Activated CD4-positive, alpha-beta memory T cell treated with anti-CD3 and anti-CD28 coated beads for 36 hours (primary cell): ENCODE measurements at regions not wholly inside any gene's neighbourhood (a gene's known extent, or its start where the extent isn't known, plus 50 kb on each side); places are given as distances from the start of the nearest gene placed in this dataset.
"Not testable (repeated sequence)": the region's sequence is repeated elsewhere in the genome, so short reads cannot be mapped to it uniquely, and the experiment has no call there.

ENCODE experiments used
- CTCF ChIA-PET: fragments of 350-600 bp; sonication (Branson Sonifier 250); formaldehyde crosslinking; loops from one replicate; lab custom pipeline; 2021; ENCODE audit warnings: antibody characterized with exemption, inconsistent platforms; lab: Charles Lee
- POLR2A ChIA-PET: fragments of 350-600 bp; sonication (Branson Sonifier 250); formaldehyde crosslinking; loops from one replicate; lab custom pipeline; 2021; ENCODE audit warnings: antibody characterized with exemption; lab: Charles Lee
- DNase-seq: peaks from one replicate; pipeline ENCODE4 v3.0.0-alpha.2; 2020
- H3K27ac Mint-ChIP-seq: one replicate; pipeline ENCODE4 v1.8.0; 2021; ENCODE audit warnings: mixed read lengths
- H3K27me3 Mint-ChIP-seq: one replicate; pipeline ENCODE4 v1.8.0; 2021; ENCODE audit warnings: mixed read lengths
- H3K36me3 Mint-ChIP-seq: one replicate; pipeline ENCODE4 v1.8.0; 2021; ENCODE audit warnings: mixed read lengths
- H3K4me1 Mint-ChIP-seq: one replicate; pipeline ENCODE4 v1.8.0; 2021; ENCODE audit warnings: low read depth, mixed read lengths
- H3K4me3 Mint-ChIP-seq: one replicate; pipeline ENCODE4 v1.8.0; 2021; ENCODE audit warnings: mild to moderate bottlenecking, mixed read lengths
- H3K9me3 Mint-ChIP-seq: one replicate; pipeline ENCODE4 v1.8.0; 2021; ENCODE audit warnings: mixed read lengths
- intact Hi-C: fragments of 100-400 bp; cut with micrococcal nuclease; formaldehyde crosslinking; loops from one replicate; pipeline ENCODE4 v1.15.1; 2023

GRCh38 chr6:28789553-28790083 is 134.2 kb downstream of the TRIM27 start:
- Mint-ChIP-seq H3K4me1 (peaks cover 13% of the 10 kb centered on the region), H3K4me3 (peak overlapping the region; percentile 42), H3K9me3 (peaks cover 14% of the 10 kb centered on the region), H3K27ac (no peak overlapping the region), H3K36me3 (peaks cover 16% of the 10 kb centered on the region), H3K27me3 (peaks cover 74% of the 10 kb centered on the region)
- peak; percentile 37 for DNase-seq
- ChIA-PET CTCF (interaction anchor here (1.2 kb wide), 1 partner anchor 49 kb away, joined by 3 read pairs; no protein-coding TSS in a partner anchor), POLR2A (no interaction called here)
- intact Hi-C loops = no loop called here

- intact Hi-C loops = no loop called here
- Mint-ChIP-seq H3K4me1 (peaks cover 15% of the 10 kb centered on the region), H3K27me3 (peaks cover 76% of the 10 kb centered on the region), H3K4me3 (peak overlapping the region; percentile 42), H3K27ac (no peak overlapping the region), H3K36me3 (peaks cover 16% of the 10 kb centered on the region), H3K9me3 (peaks cover 14% of the 10 kb centered on the region)
- ChIA-PET CTCF (no interaction called here), POLR2A (interaction anchor here (0.6 kb wide), 1 partner anchor 14 kb away, joined by 3 read pairs; no protein-coding TSS in a partner anchor)
- no peak for DNase-seq
Observed at GRCh38 chr6:28791002-28791383, 132.8 kb downstream of the TRIM27 start.

GRCh38 chr6:28794175-28795002 is 129.4 kb downstream of the TRIM27 start:
- H3K27me3 Mint-ChIP-seq = peaks cover 78% of the 10 kb centered on the region
- peaks cover 12% of the 10 kb centered on the region for H3K9me3 Mint-ChIP-seq
- H3K27ac Mint-ChIP-seq = no peak overlapping the region
- no peak for DNase-seq
- ChIA-PET POLR2A (no interaction called here), CTCF (interaction anchor here (0.6 kb wide), 1 partner anchor 1683 kb away, joined by 3 read pairs; no protein-coding TSS in a partner anchor)
- intact Hi-C loops = no loop called here
- peaks cover 12% of the 10 kb centered on the region for H3K36me3 Mint-ChIP-seq
- H3K4me3 Mint-ChIP-seq = no peak overlapping the region
- H3K4me1 Mint-ChIP-seq = peaks cover 13% of the 10 kb centered on the region

GRCh38 chr6:28800647-28801046 is 123.1 kb downstream of the TRIM27 start:
- intact Hi-C loops, H3K27ac Mint-ChIP-seq, H3K4me3 Mint-ChIP-seq, H3K36me3 Mint-ChIP-seq, H3K9me3 Mint-ChIP-seq, CTCF ChIA-PET, H3K4me1 Mint-ChIP-seq, DNase-seq, POLR2A ChIA-PET: not testable (repeated sequence)
- H3K27me3 Mint-ChIP-seq = peaks cover 64% of the 10 kb centered on the region

- Mint-ChIP-seq H3K9me3 (peaks cover 2% of the 10 kb centered on the region), H3K4me3 (no peak overlapping the region), H3K36me3 (peaks cover 3% of the 10 kb centered on the region), H3K4me1 (peaks cover 4% of the 10 kb centered on the region), H3K27me3 (peaks cover 61% of the 10 kb centered on the region), H3K27ac (no peak overlapping the region)
- ChIA-PET CTCF (no interaction called here), POLR2A (no interaction called here)
- DNase-seq = no peak
- intact Hi-C loops = no loop called here
Observed at GRCh38 chr6:28802417-28803336, 121.1 kb downstream of the TRIM27 start.

GRCh38 chr6:28803337-28803709 is 120.5 kb downstream of the TRIM27 start:
- Mint-ChIP-seq H3K36me3 (peaks cover 8% of the 10 kb centered on the region), H3K9me3 (peaks cover 2% of the 10 kb centered on the region), H3K27ac (no peak overlapping the region), H3K27me3 (peaks cover 63% of the 10 kb centered on the region), H3K4me3 (no peak overlapping the region), H3K4me1 (peaks cover 7% of the 10 kb centered on the region)
- POLR2A ChIA-PET = no interaction called here
- intact Hi-C loops = no loop called here
- CTCF ChIA-PET = no interaction called here
- DNase-seq = no peak

GRCh38 chr6:28807682-28808280 is 116.0 kb downstream of the TRIM27 start:
- Mint-ChIP-seq H3K27ac (peak overlapping the region; percentile 7), H3K36me3 (peaks cover 21% of the 10 kb centered on the region), H3K4me1 (peaks cover 8% of the 10 kb centered on the region), H3K4me3 (no peak overlapping the region), H3K27me3 (peaks cover 74% of the 10 kb centered on the region), H3K9me3 (peaks cover 4% of the 10 kb centered on the region)
- peak; percentile 42 for DNase-seq
- ChIA-PET CTCF (no interaction called here), POLR2A (no interaction called here)
- intact Hi-C loops = no loop called here

- Mint-ChIP-seq H3K36me3 (peaks cover 24% of the 10 kb centered on the region), H3K27me3 (peaks cover 74% of the 10 kb centered on the region), H3K4me1 (peaks cover 5% of the 10 kb centered on the region), H3K4me3 (no peak overlapping the region), H3K9me3 (peaks cover 4% of the 10 kb centered on the region), H3K27ac (no peak overlapping the region)
- no peak for DNase-seq
- intact Hi-C loops = no loop called here
- ChIA-PET POLR2A (no interaction called here), CTCF (no interaction called here)
Observed at GRCh38 chr6:28808383-28808782, 115.4 kb downstream of the TRIM27 start.

GRCh38 chr6:28809947-28810658 is 113.7 kb downstream of the TRIM27 start:
- DNase-seq = no peak
- POLR2A ChIA-PET = no interaction called here
- Mint-ChIP-seq H3K27me3 (peaks cover 81% of the 10 kb centered on the region), H3K27ac (no peak overlapping the region), H3K9me3 (peaks cover 4% of the 10 kb centered on the region), H3K4me1 (peaks cover 10% of the 10 kb centered on the region), H3K36me3 (peaks cover 36% of the 10 kb centered on the region), H3K4me3 (peak overlapping the region; percentile 31)
- CTCF ChIA-PET = no interaction called here
- intact Hi-C loops = loop anchor here (5.0 kb wide), 2 partner anchors 33 to 73 kb away; no protein-coding TSS in a partner anchor

GRCh38 chr6:28810659-28811053 is 113.1 kb downstream of the TRIM27 start:
- Mint-ChIP-seq H3K4me3 (no peak overlapping the region), H3K4me1 (peaks cover 10% of the 10 kb centered on the region), H3K27me3 (peaks cover 86% of the 10 kb centered on the region), H3K36me3 (peaks cover 36% of the 10 kb centered on the region), H3K27ac (no peak overlapping the region), H3K9me3 (peaks cover 4% of the 10 kb centered on the region)
- intact Hi-C loops = loop anchor here (5.0 kb wide), 2 partner anchors 33 to 73 kb away; no protein-coding TSS in a partner anchor
- ChIA-PET POLR2A (no interaction called here), CTCF (no interaction called here)
- no peak for DNase-seq

GRCh38 chr6:28811873-28812272 is 111.9 kb downstream of the TRIM27 start:
- intact Hi-C loops = loop anchor here (5.0 kb wide), 2 partner anchors 35 to 75 kb away; no protein-coding TSS in a partner anchor
- peaks cover 87% of the 10 kb centered on the region for H3K27me3 Mint-ChIP-seq
- H3K4me1 Mint-ChIP-seq = peaks cover 10% of the 10 kb centered on the region
- ChIA-PET POLR2A (no interaction called here), CTCF (no interaction called here)
- H3K36me3 Mint-ChIP-seq = peaks cover 36% of the 10 kb centered on the region
- H3K27ac Mint-ChIP-seq = no peak overlapping the region
- peaks cover 4% of the 10 kb centered on the region for H3K9me3 Mint-ChIP-seq
- no peak for DNase-seq
- H3K4me3 Mint-ChIP-seq = no peak overlapping the region
